H1 (cell line): ENCODE measurements at regions not wholly inside any gene's neighbourhood (a gene's known extent, or its start where the extent isn't known, plus 50 kb on each side); places are given as distances from the start of the nearest gene placed in this dataset.

Source experiments
- CTCF ChIA-PET: fragments of 300-600 bp; sonication (Branson Sonifier 250); formaldehyde crosslinking; loops from one replicate; lab custom pipeline; 2021; ENCODE audit not compliant: partially characterized antibody; lab: Charles Lee
- POLR2A ChIA-PET: fragments of 300-600 bp; sonication (Branson Sonifier 250); formaldehyde crosslinking; loops from one replicate; lab custom pipeline; 2021; ENCODE audit warnings: inconsistent platforms; ENCODE audit not compliant: partially characterized antibody; lab: Charles Lee
- DNase-seq, 2 experiments: peaks; one replicate each; pipeline versions ENCODE4 v3.0.0 to v3.0.0-alpha.2; 2010 to 2022; ENCODE audit warnings: low spot score in 2 of 2, low read depth in 1 of 2, mixed read lengths in 1 of 2
- FAIRE-seq: peaks from 2 replicates; lab custom pipeline; 2011; peaks lifted over from hg19 to GRCh38; lab: Jason Lieb, UNC
- H2AFZ ChIP-seq: 2 replicates; pipeline ENCODE4 v1.8.1; 2012; ENCODE audit warnings: low read length, inconsistent platforms
- H2AK5ac ChIP-seq: 2 replicates; pipeline ENCODE4 v1.6.1; 2013; ENCODE audit warnings: low read depth, low read length
- H2BK120ac ChIP-seq: replicated peaks from 2 replicates; pipeline ENCODE3; 2013; ENCODE audit warnings: low read depth, low read length, inconsistent platforms
- H2BK12ac ChIP-seq: 2 replicates; pipeline ENCODE4 v1.6.1; 2013; ENCODE audit warnings: low read depth, low read length
- H2BK15ac ChIP-seq: 2 replicates; pipeline ENCODE4 v1.6.1; 2013; ENCODE audit warnings: low read length
- H2BK20ac ChIP-seq: 2 replicates; pipeline ENCODE4 v1.6.1; 2013; ENCODE audit warnings: low read length
- H2BK5ac ChIP-seq: 2 replicates; pipeline ENCODE4 v1.6.1; 2013; ENCODE audit warnings: low read depth, low read length
- H3K14ac ChIP-seq: 2 replicates; pipeline ENCODE4 v1.6.1; 2013; ENCODE audit warnings: inconsistent platforms; ENCODE audit not compliant: insufficient read length
- H3K18ac ChIP-seq: 2 replicates; pipeline ENCODE4 v1.6.1; 2013; ENCODE audit warnings: low read length; ENCODE audit errors: extremely low read depth
- H3K23ac ChIP-seq: 2 replicates; pipeline ENCODE4 v1.6.1; 2013; ENCODE audit warnings: inconsistent platforms; ENCODE audit not compliant: insufficient read length
- H3K23me2 ChIP-seq: 2 replicates; pipeline ENCODE4 v1.6.1; 2013; ENCODE audit warnings: low read depth, low read length
- H3K27ac ChIP-seq: 2 replicates; pipeline ENCODE4 v1.6.1; 2011; ENCODE audit warnings: low read depth, low read length, inconsistent platforms
- H3K27me3 ChIP-seq, 4 experiments: replicated peaks in 1 of 4; 1 replicate in 1 of 4; 2 replicates in 3 of 4; pipeline versions ENCODE4 v1.6.1 to v1.8.1; 2011 to 2013; ENCODE audit warnings: low read length in 3 of 4, mild to moderate bottlenecking in 3 of 4, inconsistent platforms in 2 of 4, mixed read lengths in 2 of 4, moderate library complexity in 1 of 4; ENCODE audit not compliant: control insufficient read depth in 3 of 4, insufficient read depth in 3 of 4; ENCODE audit errors: extremely low read depth in 1 of 4
- H3K36me3 ChIP-seq, 4 experiments: 2 replicates each; pipeline versions ENCODE4 v1.6.1 to v1.8.1; 2011 to 2013; ENCODE audit warnings: mild to moderate bottlenecking in 4 of 4, low read length in 3 of 4, moderate library complexity in 2 of 4, control low read depth in 1 of 4, inconsistent platforms in 1 of 4; ENCODE audit not compliant: insufficient read depth in 4 of 4, control insufficient read depth in 2 of 4
- H3K4ac ChIP-seq: replicated peaks from 2 replicates; pipeline ENCODE3; 2013; ENCODE audit warnings: low read length, low read depth, mixed read lengths, inconsistent platforms; ENCODE audit not compliant: insufficient read length
- H3K4me1 ChIP-seq, 4 experiments: replicated peaks in 1 of 4; 1 replicate in 1 of 4; 2 replicates in 3 of 4; pipeline versions ENCODE4 v1.6.1 to v1.8.1; 2011 to 2013; ENCODE audit warnings: low read length in 3 of 4, inconsistent platforms in 2 of 4, mixed read lengths in 1 of 4; ENCODE audit not compliant: insufficient read depth in 4 of 4, control insufficient read depth in 3 of 4
- H3K4me2 ChIP-seq, 2 experiments: 2 replicates each; pipeline versions ENCODE4 v1.6.1 to v1.8.1; 2011 to 2013; ENCODE audit warnings: low read depth in 2 of 2, low read length in 2 of 2, control low read depth in 1 of 2, inconsistent platforms in 1 of 2, mild to moderate bottlenecking in 1 of 2; ENCODE audit not compliant: insufficient read depth in 1 of 2
- H3K4me3 ChIP-seq, 4 experiments: fragments of 200-600, 300-600 bp in 1 of 4; sonication (generic), shearing (Covaris generic), sonication (Bioruptor Twin) in 1 of 4; 2 replicates each; pipeline versions ENCODE4 v1.5.1 to v1.8.1; 2011 to 2016; ENCODE audit warnings: low read length in 4 of 4, low read depth in 3 of 4, control low read depth in 2 of 4, inconsistent platforms in 2 of 4, mild to moderate bottlenecking in 2 of 4, mixed read lengths in 1 of 4, moderate library complexity in 1 of 4; ENCODE audit not compliant: insufficient read depth in 2 of 4; ENCODE audit errors: extremely low read depth in 1 of 4
- H3K56ac ChIP-seq: replicated peaks from 2 replicates; pipeline ENCODE3; 2013; ENCODE audit warnings: low read depth, mild to moderate bottlenecking, mixed read lengths, low read length, inconsistent platforms; ENCODE audit not compliant: insufficient read length
- H3K79me1 ChIP-seq: 2 replicates; pipeline ENCODE4 v1.6.1; 2013; ENCODE audit warnings: low read depth, low read length, control low read depth
- H3K79me2 ChIP-seq, 2 experiments: 2 replicates each; pipeline versions ENCODE4 v1.6.1 to v1.8.1; 2012 to 2013; ENCODE audit warnings: low read length in 2 of 2, mild to moderate bottlenecking in 2 of 2, inconsistent platforms in 1 of 2; ENCODE audit not compliant: insufficient read depth in 2 of 2, control insufficient read depth in 1 of 2
- H3K9ac ChIP-seq, 4 experiments: replicated peaks in 1 of 4; 1 replicate in 1 of 4; 2 replicates in 3 of 4; pipeline versions ENCODE4 v1.6.1 to v1.8.1; 2011 to 2013; ENCODE audit warnings: low read depth in 3 of 4, low read length in 3 of 4, control low read depth in 2 of 4, mild to moderate bottlenecking in 2 of 4, moderate library complexity in 2 of 4, inconsistent platforms in 1 of 4; ENCODE audit errors: extremely low read depth in 1 of 4
- H3K9me3 ChIP-seq, 2 experiments: 2 replicates each; pipeline versions ENCODE4 v1.6.1 to v1.8.1; 2012 to 2013; ENCODE audit warnings: mild to moderate bottlenecking in 2 of 2, moderate library complexity in 2 of 2, control low read depth in 1 of 2, inconsistent platforms in 1 of 2, low read depth in 1 of 2, low read length in 1 of 2, mixed read lengths in 1 of 2; ENCODE audit not compliant: insufficient read depth in 2 of 2
- H4K20me1 ChIP-seq, 2 experiments: replicated peaks in 1 of 2; 2 replicates each; pipeline versions ENCODE3 to v1.8.1; 2011 to 2013; ENCODE audit warnings: inconsistent platforms in 2 of 2, low read length in 2 of 2, mild to moderate bottlenecking in 1 of 2; ENCODE audit not compliant: insufficient read depth in 2 of 2, control insufficient read depth in 1 of 2
- H4K5ac ChIP-seq: 2 replicates; pipeline ENCODE4 v1.6.1; 2013; ENCODE audit warnings: low read length, low read depth, mixed read lengths, inconsistent platforms; ENCODE audit not compliant: insufficient read length
- H4K8ac ChIP-seq: 2 replicates; pipeline ENCODE4 v1.8.0; 2013; ENCODE audit warnings: mild to moderate bottlenecking, moderate library complexity, low read length, inconsistent platforms; ENCODE audit not compliant: insufficient read depth; ENCODE audit errors: extremely low read depth
- H4K91ac ChIP-seq: replicated peaks from 2 replicates; pipeline ENCODE3; 2013; ENCODE audit warnings: low read length, mixed read lengths, inconsistent platforms; ENCODE audit not compliant: insufficient read length
- BCL11A ChIP-seq, 2 experiments: IDR thresholded peaks; one replicate each; pipeline ENCODE4 v1.6.1; 2011; ENCODE audit warnings: low read depth in 2 of 2, low read length in 2 of 2, mild to moderate bottlenecking in 2 of 2
- CBX8 ChIP-seq: fragments of 300-800, 300-1000 bp; sonication (generic); IDR thresholded peaks from 2 replicates; pipeline ENCODE4 v1.7.1; 2016; ENCODE audit warnings: low read depth, low read length, borderline replicate concordance
- EGR1 ChIP-seq: IDR thresholded peaks from 2 replicates; pipeline ENCODE4 v1.6.1; 2011; ENCODE audit warnings: low read depth, low read length, borderline replicate concordance
- EP300 ChIP-seq, 2 experiments: IDR thresholded peaks; 1 replicate in 1 of 2; 2 replicates in 1 of 2; pipeline ENCODE4 v1.6.1; 2011 to 2012; ENCODE audit warnings: low read depth in 2 of 2, low read length in 2 of 2, mild to moderate bottlenecking in 2 of 2, borderline replicate concordance in 1 of 2, inconsistent platforms in 1 of 2, moderate library complexity in 1 of 2
- GABPA ChIP-seq: IDR thresholded peaks from 2 replicates; pipeline ENCODE4 v1.6.1; 2011; ENCODE audit warnings: mild to moderate bottlenecking, low read length, moderate library complexity, borderline replicate concordance; ENCODE audit not compliant: insufficient read depth
- KDM4A ChIP-seq: IDR thresholded peaks from one replicate; pipeline ENCODE4 v1.7.1; 2012; ENCODE audit warnings: low read depth, mild to moderate bottlenecking, moderate library complexity, low read length, inconsistent platforms; ENCODE audit not compliant: severe bottlenecking
- RBBP5 ChIP-seq: IDR thresholded peaks from 2 replicates; pipeline ENCODE4 v1.7.1; 2012; ENCODE audit warnings: low read depth, mild to moderate bottlenecking, inconsistent platforms, low read length, moderate library complexity, borderline replicate concordance
- USF2 ChIP-seq: IDR thresholded peaks from 2 replicates; pipeline ENCODE4 v1.6.1; 2011; ENCODE audit warnings: low read length, improper control_type of control experiment
- WGBS, 2 experiments: shearing (Covaris generic) in 1 of 2; methylation state at CpG; one replicate each; pipeline versions ENCODE4 v1.1.6 to v1.1.7; 2013 to 2015; ENCODE audit warnings: low lambda C conversion rate in 2 of 2, mixed read lengths in 2 of 2, inconsistent platforms in 1 of 2, low coverage in 1 of 2, missing lambda C conversion rate in 1 of 2; ENCODE audit not compliant: insufficient replicate concordance in 2 of 2, insufficient coverage in 1 of 2, insufficient read length in 1 of 2; ENCODE audit errors: extremely low coverage in 1 of 2, missing lambda C conversion rate in 1 of 2; 5-methylcytosine and 5-hydroxymethylcytosine counted together

- Histone ChIP-seq H3K23ac (no peak overlapping the region), H3K27ac (no peak overlapping the region), H3K79me2 (no peaks in the 10 kb centered on the region), H2BK5ac (peak overlapping the region; percentile 5; the same call in 1 of the 2 replicates), H4K8ac (no peak overlapping the region), H2BK20ac (no peak overlapping the region), H3K4me1 (peaks cover 7 to 21% (median 16%) of the 10 kb centered on the region in 4 experiments), H4K5ac (no peak overlapping the region), H2BK12ac (0 out of 2 replicates have a peak overlapping the region, but pooled peaks have one; percentile 5), H3K4me3 (no peak overlapping the region), H3K9me3 (no peaks in the 10 kb centered on the region), H4K91ac (no peak overlapping the region), H3K36me3 (no peaks in the 10 kb centered on the region), H3K4ac (no peak overlapping the region), H3K9ac (no peak overlapping the region), H3K4me2 (peak overlapping the region; percentile 14 to 22; a peak in 2 of 4 replicates), H3K56ac (no peak overlapping the region), H4K20me1 (no peaks in the 10 kb centered on the region), H2BK15ac (no peak overlapping the region), H3K27me3 (no peaks in the 10 kb centered on the region), H2AFZ (peak overlapping the region; percentile 57; the same call in 1 of the 2 replicates), H3K23me2 (no peaks in the 10 kb centered on the region), H2AK5ac (no peak overlapping the region; the same call in 1 of the 2 replicates), H3K14ac (no peak overlapping the region), H3K79me1 (no peaks in the 10 kb centered on the region), H3K18ac (no peak overlapping the region), H2BK120ac (no peak overlapping the region)
- CTCF ChIA-PET = interaction anchor here (1.2 to 1.6 kb wide), 4 partner anchors 9 to 35 kb away, joined by 3 to 6 read pairs (median 4); no protein-coding TSS in a partner anchor
- TF ChIP-seq EGR1 = no peak
- no peak for TF ChIP-seq BCL11A (IDR thresholded peaks at IDR 0.05; ENCODE audit: low read depth in 2 of 2, low read length in 2 of 2)
- TF ChIP-seq USF2 = no peak
- no peak for TF ChIP-seq GABPA
- TF ChIP-seq CBX8 = no peak
- no peak for TF ChIP-seq EP300 (IDR thresholded peaks at IDR 0.05; ENCODE audit: borderline replicate concordance in 1 of 2, low read depth in 2 of 2, low read length in 2 of 2)
- TF ChIP-seq KDM4A = no peak
- no peak for TF ChIP-seq RBBP5
- POLR2A ChIA-PET = interaction anchor here (0.6 to 0.7 kb wide), 2 partner anchors 103 to 1102 kb away, joined by 3 to 4 read pairs; no protein-coding TSS in a partner anchor
- 72% methylated on average over 5 of the region's 5 CpGs; no CpG with 5 or more reads in 1 of the 2 experiments for WGBS, 2 experiments
- DNase-seq (no peak), FAIRE-seq (no peak)
Observed at GRCh38 chr3:16793321-16793720, 91.4 kb upstream of the PLCL2 start.
